Gastrocnemius medialis (tissue), 2 donors: ENCODE measurements at regions not wholly inside any gene's neighbourhood (a gene's known extent, or its start where the extent isn't known, plus 50 kb on each side); places are given as distances from the start of the nearest gene placed in this dataset.

Source experiments
- microRNA counts, 2 donors: library from miRNA; unstranded; fragments of <30 nt; microRNA quantifications; one replicate each; lab custom pipeline; 2016
- microRNA-seq, 2 donors: library from miRNA; unstranded; fragments of <30 nt; microRNA quantifications; one replicate each; pipeline ENCODE4, GENCODE V29; 2016; ENCODE audit warnings: borderline replicate concordance in 2 of 2

MicroRNAs encoded in the stretch of these regions (microRNA counts, 767-probe panel; counts per million panel counts)
- microRNA hsa-miR-1302 (lab: Ali Mortazavi, UCI): 356 to 448 counts per million in 2 donors

Small RNAs in the stretch of these regions (microRNA-seq; reads per million reads assigned to microRNA genes)
- gene MIR6859-1 (0 reads per million in 2 donors), gene MIR6859-2 (0 reads per million in 2 donors)
